Endothelial cell of umbilical vein (primary cell): ENCODE measurements at regions not wholly inside any gene's neighbourhood (a gene's known extent, or its start where the extent isn't known, plus 50 kb on each side); places are given as distances from the start of the nearest gene placed in this dataset.

ENCODE experiments used
- BruUV-seq: library from RNA; stranded (reverse); fragments of 400-500 nt; replicated peaks from 2 replicates; lab custom pipeline; 2021; lab: Mats Ljungman, UMichigan
- CTCF ChIA-PET: fragments of 300-600, 350-600 bp; sonication (Branson Sonifier 250); formaldehyde crosslinking; loops from one replicate; lab custom pipeline; 2021; ENCODE audit warnings: antibody characterized with exemption, inconsistent platforms; lab: Charles Lee
- POLR2A ChIA-PET: fragments of 300-600, 350-600 bp; sonication (Branson Sonifier 250); formaldehyde crosslinking; loops from one replicate; lab custom pipeline; 2021; ENCODE audit warnings: antibody characterized with exemption, inconsistent platforms; lab: Charles Lee
- DNase-seq: peaks from one replicate; pipeline ENCODE4 v3.0.0-alpha.2; 2011; ENCODE audit warnings: low read depth, low spot score
- FAIRE-seq: peaks from 2 replicates; lab custom pipeline; 2011; peaks lifted over from hg19 to GRCh38; lab: Jason Lieb, UNC
- H2AFZ ChIP-seq: 2 replicates; pipeline ENCODE4 v1.6.0; 2012; ENCODE audit warnings: low read depth, low read length, control low read depth, inconsistent platforms
- H3K27ac ChIP-seq: 2 replicates; pipeline ENCODE4 v1.5.1; 2011; ENCODE audit warnings: low read depth, mild to moderate bottlenecking, control low read depth, low read length, moderate library complexity; ENCODE audit not compliant: insufficient read depth
- H3K27me3 ChIP-seq, 2 experiments: 2 replicates each; pipeline versions ENCODE4 v1.6.0 to v1.6.1; 2011; ENCODE audit warnings: low read length in 2 of 2, mixed read lengths in 1 of 2; ENCODE audit not compliant: control insufficient read depth in 2 of 2, insufficient read depth in 2 of 2
- H3K36me3 ChIP-seq, 2 experiments: 2 replicates in 1 of 2; 3 replicates in 1 of 2; pipeline ENCODE4 v1.5.1; 2011; ENCODE audit warnings: low read length in 2 of 2, mild to moderate bottlenecking in 1 of 2, moderate library complexity in 1 of 2; ENCODE audit not compliant: control insufficient read depth in 2 of 2, insufficient read depth in 2 of 2; ENCODE audit errors: extremely low read depth in 1 of 2
- H3K4me1 ChIP-seq: 3 replicates; pipeline ENCODE4 v1.5.1; 2011; ENCODE audit warnings: mild to moderate bottlenecking, low read length; ENCODE audit not compliant: control insufficient read depth, insufficient read depth; ENCODE audit errors: extremely low read depth
- H3K4me2 ChIP-seq: 2 replicates; pipeline ENCODE4 v1.6.1; 2011; ENCODE audit warnings: low read length, control low read depth, mixed read lengths; ENCODE audit not compliant: insufficient read depth
- H3K4me3 ChIP-seq, 3 experiments: fragments of 200-600 bp in 1 of 3; sonication (generic), shearing (Covaris generic) in 1 of 3; replicated peaks in 1 of 3; 2 replicates each; pipeline ENCODE4 v1.5.1; 2011 to 2016; ENCODE audit warnings: control low read depth in 3 of 3, low read length in 3 of 3, mild to moderate bottlenecking in 2 of 3, inconsistent platforms in 1 of 3, low read depth in 1 of 3, moderate library complexity in 1 of 3; ENCODE audit not compliant: insufficient read depth in 1 of 3
- H3K79me2 ChIP-seq: 2 replicates; pipeline ENCODE4 v1.6.0; 2012; ENCODE audit warnings: low read length, inconsistent platforms; ENCODE audit not compliant: control insufficient read depth, insufficient read depth
- H3K9ac ChIP-seq: replicated peaks from 2 replicates; pipeline ENCODE3; 2011; ENCODE audit warnings: low read length, control low read depth; ENCODE audit not compliant: insufficient read depth; ENCODE audit errors: extremely low read depth
- H3K9me1 ChIP-seq: replicated peaks from 3 replicates; pipeline ENCODE4 v1.6.0; 2011; ENCODE audit warnings: mild to moderate bottlenecking, low read length; ENCODE audit not compliant: control insufficient read depth, insufficient read depth; ENCODE audit errors: extremely low read depth
- H3K9me3 ChIP-seq: replicated peaks from 2 replicates; pipeline ENCODE4 v1.5.1; 2012; ENCODE audit warnings: low read length, inconsistent platforms; ENCODE audit not compliant: control insufficient read depth, insufficient read depth
- H4K20me1 ChIP-seq: replicated peaks from 2 replicates; pipeline ENCODE3; 2011; ENCODE audit warnings: mild to moderate bottlenecking, low read length; ENCODE audit not compliant: control insufficient read depth, insufficient read depth; ENCODE audit errors: extremely low read depth
- EZH2 ChIP-seq: IDR thresholded peaks from 2 replicates; pipeline ENCODE4 v1.6.1; 2012; ENCODE audit warnings: borderline replicate concordance, low read depth, mild to moderate bottlenecking, moderate library complexity, low read length, inconsistent platforms; ENCODE audit not compliant: severe bottlenecking
- FOS ChIP-seq: IDR thresholded peaks from 2 replicates; pipeline ENCODE4 v1.6.1; 2011; ENCODE audit warnings: mild to moderate bottlenecking, low read length, moderate library complexity, borderline replicate concordance; ENCODE audit not compliant: insufficient read depth
- GATA2 ChIP-seq: IDR thresholded peaks from 2 replicates; pipeline ENCODE4 v1.7.0; 2011; ENCODE audit warnings: low read depth, mild to moderate bottlenecking, moderate library complexity, mixed read lengths, low read length; ENCODE audit not compliant: insufficient read length, insufficient read depth
- JUN ChIP-seq: IDR thresholded peaks from 2 replicates; pipeline ENCODE4 v1.6.1; 2011; ENCODE audit warnings: borderline replicate concordance, low read depth; ENCODE audit not compliant: insufficient read length, insufficient read depth
- MYC ChIP-seq: IDR thresholded peaks from one replicate; pipeline ENCODE4 v1.6.1; 2011; ENCODE audit warnings: mild to moderate bottlenecking, low read depth, low read length
- POLR2A ChIP-seq: IDR thresholded peaks from 2 replicates; pipeline ENCODE4 v1.6.1; 2012; ENCODE audit warnings: low read depth, mild to moderate bottlenecking, control low read depth, low read length
- POLR2AphosphoS5 ChIP-seq: IDR thresholded peaks from 2 replicates; pipeline ENCODE4 v1.6.1; 2012; ENCODE audit warnings: low read depth, mild to moderate bottlenecking, control low read depth, low read length, moderate library complexity; ENCODE audit not compliant: insufficient read depth
- dilution Hi-C: fragments of 300-500 bp; cut with MboI; formaldehyde crosslinking; loops from one replicate; pipeline ENCODE4 v1.15.0; 2019; ENCODE audit warnings: low sequenced_read_pairs; ENCODE audit not compliant: extremely low pct_ligation_motif_present
- intact Hi-C: fragments of 100-400 bp; cut with micrococcal nuclease; formaldehyde crosslinking; loops from one replicate; pipeline ENCODE4 v1.10.0; 2022
- TF ChIP-seq, protein P1 (sequence below), 2 donors: IDR thresholded peaks; 1 replicate in 1 of 2; 2 replicates in 1 of 2; pipeline ENCODE4 v1.5.1; 2011; ENCODE audit warnings: low read length in 2 of 2, mild to moderate bottlenecking in 2 of 2, moderate library complexity in 2 of 2, control low read depth in 1 of 2, inconsistent platforms in 1 of 2, low read depth in 1 of 2; ENCODE audit not compliant: insufficient read depth in 1 of 2; ENCODE audit errors: extremely low read depth in 1 of 2
- TF ChIP-seq, protein P2 (sequence below): IDR thresholded peaks from 2 replicates; pipeline ENCODE4 v1.6.1; 2011; ENCODE audit not compliant: insufficient read depth, insufficient read length

DNA sequence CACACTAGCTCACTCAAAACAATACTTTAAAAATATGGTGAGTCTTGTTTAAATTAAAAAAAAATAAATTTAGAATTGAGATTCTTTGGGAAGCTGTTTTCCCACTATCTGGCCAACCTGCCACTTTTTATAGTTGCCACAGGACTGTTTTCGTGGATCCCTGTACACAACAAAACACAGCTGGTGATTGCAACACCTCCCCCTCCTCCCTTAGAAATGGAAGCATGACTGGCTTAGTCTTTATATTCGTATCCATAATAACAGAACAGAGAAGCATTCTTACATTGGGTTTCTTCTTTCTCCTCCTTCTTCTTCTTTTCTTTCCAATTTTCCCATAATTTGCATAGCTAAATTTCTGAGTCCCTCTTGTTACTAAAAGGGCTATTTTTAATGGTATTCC is 79.5 kb upstream of the GJB6 start:
- H3K4me2 ChIP-seq, result no peak overlapping the region
- H3K79me2 ChIP-seq, result no peaks in the 10 kb centered on the region
- no peak overlapping the region for H2AFZ ChIP-seq
- no peaks in the 10 kb centered on the region for H4K20me1 ChIP-seq
- no peaks in the 10 kb centered on the region for H3K27me3 ChIP-seq
- intact Hi-C loops, result no loop called here
- no peak overlapping the region for H3K9ac ChIP-seq
- CTCF ChIA-PET, result no interaction called here
- POLR2A ChIA-PET, result no interaction called here
- no peaks in the 10 kb centered on the region for H3K9me1 ChIP-seq
- no TSS peak for BruUV-seq
- dilution Hi-C loops, result no loop called here
- FAIRE-seq (no peak), DNase-seq (no peak)
- H3K4me1 ChIP-seq, result no peaks in the 10 kb centered on the region
- no peak overlapping the region for H3K27ac ChIP-seq
- TF ChIP-seq MYC (no peak), FOS (no peak), JUN (no peak), POLR2AphosphoS5 (no peak), POLR2A (no peak), GATA2 (no peak), EZH2 (no peak)
- TF ChIP-seq, protein P1, sequence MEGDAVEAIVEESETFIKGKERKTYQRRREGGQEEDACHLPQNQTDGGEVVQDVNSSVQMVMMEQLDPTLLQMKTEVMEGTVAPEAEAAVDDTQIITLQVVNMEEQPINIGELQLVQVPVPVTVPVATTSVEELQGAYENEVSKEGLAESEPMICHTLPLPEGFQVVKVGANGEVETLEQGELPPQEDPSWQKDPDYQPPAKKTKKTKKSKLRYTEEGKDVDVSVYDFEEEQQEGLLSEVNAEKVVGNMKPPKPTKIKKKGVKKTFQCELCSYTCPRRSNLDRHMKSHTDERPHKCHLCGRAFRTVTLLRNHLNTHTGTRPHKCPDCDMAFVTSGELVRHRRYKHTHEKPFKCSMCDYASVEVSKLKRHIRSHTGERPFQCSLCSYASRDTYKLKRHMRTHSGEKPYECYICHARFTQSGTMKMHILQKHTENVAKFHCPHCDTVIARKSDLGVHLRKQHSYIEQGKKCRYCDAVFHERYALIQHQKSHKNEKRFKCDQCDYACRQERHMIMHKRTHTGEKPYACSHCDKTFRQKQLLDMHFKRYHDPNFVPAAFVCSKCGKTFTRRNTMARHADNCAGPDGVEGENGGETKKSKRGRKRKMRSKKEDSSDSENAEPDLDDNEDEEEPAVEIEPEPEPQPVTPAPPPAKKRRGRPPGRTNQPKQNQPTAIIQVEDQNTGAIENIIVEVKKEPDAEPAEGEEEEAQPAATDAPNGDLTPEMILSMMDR (IDR thresholded peaks at IDR 0.05; ENCODE audit: extremely low read depth in 1 of 2, insufficient read depth in 1 of 2, low read depth in 1 of 2, low read length in 2 of 2), result no peak
- TF ChIP-seq, protein P2, sequence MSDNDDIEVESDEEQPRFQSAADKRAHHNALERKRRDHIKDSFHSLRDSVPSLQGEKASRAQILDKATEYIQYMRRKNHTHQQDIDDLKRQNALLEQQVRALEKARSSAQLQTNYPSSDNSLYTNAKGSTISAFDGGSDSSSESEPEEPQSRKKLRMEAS, result no peak
- no peak overlapping the region for H3K4me3 ChIP-seq
- H3K36me3 ChIP-seq, result no peaks in the 10 kb centered on the region
- H3K9me3 ChIP-seq, result no peaks in the 10 kb centered on the region
